ENCODE measurements at regions not wholly inside any gene's neighbourhood (a gene's known extent, or its start where the extent isn't known, plus 50 kb on each side); places are given as distances from the start of the nearest gene placed in this dataset.

DNA sequence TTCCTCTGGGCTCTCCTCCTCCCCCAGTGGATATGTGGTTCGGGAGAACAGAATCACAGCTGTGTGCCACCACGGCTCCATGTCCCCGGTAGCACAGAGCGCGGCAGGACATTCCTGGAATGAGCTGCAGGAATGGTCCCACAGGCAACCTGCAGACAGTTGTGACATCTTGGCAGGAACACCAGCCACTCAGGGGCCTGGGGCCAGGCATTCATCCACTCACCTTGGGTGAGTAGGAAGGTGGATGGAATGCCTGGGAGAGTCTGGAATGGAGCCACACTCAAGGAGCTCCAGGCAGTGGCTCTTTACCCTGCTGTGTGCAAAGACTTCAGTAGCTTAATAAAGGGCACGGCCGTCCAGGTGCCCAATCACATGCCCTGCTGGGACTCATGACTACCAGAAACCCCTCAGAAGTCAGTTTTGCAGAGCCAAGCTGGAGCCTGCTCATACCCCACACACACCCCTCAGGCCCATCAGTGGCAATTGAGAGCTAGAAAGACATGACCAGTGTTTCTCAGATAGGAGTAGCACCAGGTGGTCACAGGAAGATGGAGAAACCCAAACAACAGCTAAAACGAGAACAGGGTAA lies 117.3 kb upstream of the PRR20G start:
- peaks cover 29% of the 10 kb centered on the region for H3K27me3 Mint-ChIP-seq
- DNase-seq: no peak
- H3K4me3 Mint-ChIP-seq: no peak overlapping the region
- no peaks in the 10 kb centered on the region for H3K9me3 Mint-ChIP-seq
- no peak overlapping the region for H3K27ac Mint-ChIP-seq
- no peaks in the 10 kb centered on the region for H3K4me1 Mint-ChIP-seq (ENCODE audit: low read depth)
- H3K36me3 Mint-ChIP-seq (ENCODE audit: low read depth): no peaks in the 10 kb centered on the region

DNA sequence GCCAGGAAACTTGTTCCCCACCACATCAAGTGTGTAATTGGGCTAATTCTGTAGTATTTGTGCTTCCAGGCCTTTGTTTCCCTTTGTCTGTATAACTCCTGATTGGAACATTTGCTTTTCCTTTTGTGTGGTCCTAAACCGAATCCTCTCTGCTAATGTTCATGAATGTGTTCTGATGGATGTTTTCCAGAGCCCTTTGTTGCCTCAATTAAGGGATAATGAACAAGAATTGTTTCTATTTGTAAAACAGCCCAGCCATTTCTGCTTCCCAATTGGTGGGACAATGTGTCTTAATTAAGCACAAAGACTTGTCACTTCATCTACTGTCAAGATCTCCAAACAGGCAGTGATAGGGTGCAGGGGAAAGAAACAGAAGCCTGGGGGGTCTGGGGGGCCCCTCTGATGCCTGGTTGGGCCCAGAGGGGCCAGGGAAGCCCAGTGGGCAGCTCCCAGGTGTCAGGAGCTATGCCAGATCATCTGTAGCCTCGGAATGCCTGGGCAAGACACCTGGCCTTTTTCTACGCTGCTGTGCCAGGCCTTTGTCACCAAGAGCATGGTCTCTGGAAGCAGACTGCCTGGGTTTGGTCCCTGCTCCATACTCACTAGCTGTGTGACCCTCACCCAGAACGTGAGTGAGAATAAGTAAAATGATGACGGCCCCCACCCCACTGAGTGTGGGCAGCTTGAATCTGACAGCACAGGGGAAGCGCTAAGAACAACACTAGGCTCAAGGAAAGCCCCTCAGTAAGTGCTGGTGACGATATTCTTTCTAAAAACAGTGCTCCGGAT lies 116.6 kb upstream of the PRR20G start:
- Mint-ChIP-seq H3K4me1 (ENCODE audit: low read depth) (no peaks in the 10 kb centered on the region), H3K27ac (no peak overlapping the region), H3K27me3 (peaks cover 29% of the 10 kb centered on the region), H3K36me3 (ENCODE audit: low read depth) (no peaks in the 10 kb centered on the region), H3K9me3 (no peaks in the 10 kb centered on the region), H3K4me3 (no peak overlapping the region)
- DNase-seq: no peak

GRCh38 chr3:127403795-127404194 lies 115.9 kb upstream of the PRR20G start:
- no peak overlapping the region for H3K4me3 Mint-ChIP-seq
- no peaks in the 10 kb centered on the region for H3K4me1 Mint-ChIP-seq (ENCODE audit: low read depth)
- no peak for DNase-seq
- peaks cover 31% of the 10 kb centered on the region for H3K27me3 Mint-ChIP-seq
- no peak overlapping the region for H3K27ac Mint-ChIP-seq
- no peaks in the 10 kb centered on the region for H3K36me3 Mint-ChIP-seq (ENCODE audit: low read depth)
- no peaks in the 10 kb centered on the region for H3K9me3 Mint-ChIP-seq

DNA sequence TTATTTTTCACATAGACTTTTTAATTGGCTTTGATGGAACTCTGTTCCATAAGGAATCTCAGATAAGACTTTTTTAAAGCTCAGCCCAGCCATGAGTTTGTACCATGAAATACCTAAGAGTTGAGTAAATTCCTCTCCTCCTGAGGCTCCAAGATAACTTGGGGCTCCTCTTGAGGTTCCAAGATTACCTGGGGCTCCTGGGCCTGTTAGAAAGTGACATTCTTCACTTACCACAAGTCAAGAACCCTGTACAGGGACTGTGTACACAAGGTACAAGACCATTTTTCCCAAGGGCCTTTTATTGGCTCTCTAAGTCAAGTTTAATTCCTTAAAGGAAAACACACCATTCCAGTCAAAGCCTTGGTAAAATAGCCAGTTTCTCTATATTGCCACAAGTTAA lies 111.3 kb upstream of the PRR20G start:
- Mint-ChIP-seq H3K27me3 (peaks cover 14% of the 10 kb centered on the region), H3K4me3 (no peak overlapping the region), H3K4me1 (ENCODE audit: low read depth) (no peaks in the 10 kb centered on the region), H3K36me3 (ENCODE audit: low read depth) (no peaks in the 10 kb centered on the region), H3K9me3 (no peaks in the 10 kb centered on the region), H3K27ac (no peak overlapping the region)
- DNase-seq: no peak

DNA sequence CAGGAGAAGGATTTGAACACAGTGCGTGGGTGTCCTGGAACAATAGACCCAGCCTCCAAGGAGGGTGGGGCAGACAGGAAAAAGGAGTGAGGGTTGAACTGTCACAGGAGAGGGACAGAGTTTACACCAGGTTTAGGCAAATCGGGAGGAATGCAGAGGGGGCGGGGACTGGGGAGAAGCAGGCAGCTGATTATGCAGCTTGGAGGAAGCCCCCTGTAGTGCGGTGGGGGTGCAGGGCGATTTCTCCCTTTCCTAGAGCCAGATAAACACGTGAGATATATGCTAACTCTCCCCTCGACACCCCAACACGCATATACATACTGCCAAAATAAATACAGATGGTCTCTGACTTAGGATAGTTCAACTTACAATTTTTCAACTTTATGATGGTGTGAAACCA lies 108.6 kb upstream of the PRR20G start:
- Mint-ChIP-seq H3K4me3 (no peak overlapping the region), H3K36me3 (ENCODE audit: low read depth) (no peaks in the 10 kb centered on the region), H3K4me1 (ENCODE audit: low read depth) (no peaks in the 10 kb centered on the region), H3K9me3 (no peaks in the 10 kb centered on the region), H3K27me3 (peaks cover 25% of the 10 kb centered on the region), H3K27ac (no peak overlapping the region)
- no peak for DNase-seq

- no peaks in the 10 kb centered on the region for H3K36me3 Mint-ChIP-seq (ENCODE audit: low read depth)
Observed at GRCh38 chr3:127395663-127396355, 108.0 kb upstream of the PRR20G start.

GRCh38 chr3:127394984-127395662 lies 107.3 kb upstream of the PRR20G start:
- Mint-ChIP-seq H3K9me3 (no peaks in the 10 kb centered on the region), H3K4me3 (no peak overlapping the region), H3K27ac (no peak overlapping the region), H3K27me3 (peaks cover 27% of the 10 kb centered on the region), H3K36me3 (ENCODE audit: low read depth) (no peaks in the 10 kb centered on the region), H3K4me1 (ENCODE audit: low read depth) (no peaks in the 10 kb centered on the region)
- DNase-seq: no peak

More at GRCh38 chr3:127395663-127396355, 108.0 kb upstream of the PRR20G start:
- no peaks in the 10 kb centered on the region for H3K4me1 Mint-ChIP-seq (ENCODE audit: low read depth)
- H3K4me3 Mint-ChIP-seq: no peak overlapping the region
- no peak overlapping the region for H3K27ac Mint-ChIP-seq
- no peaks in the 10 kb centered on the region for H3K9me3 Mint-ChIP-seq
- no peak for DNase-seq
- H3K27me3 Mint-ChIP-seq: peaks cover 27% of the 10 kb centered on the region

DNA sequence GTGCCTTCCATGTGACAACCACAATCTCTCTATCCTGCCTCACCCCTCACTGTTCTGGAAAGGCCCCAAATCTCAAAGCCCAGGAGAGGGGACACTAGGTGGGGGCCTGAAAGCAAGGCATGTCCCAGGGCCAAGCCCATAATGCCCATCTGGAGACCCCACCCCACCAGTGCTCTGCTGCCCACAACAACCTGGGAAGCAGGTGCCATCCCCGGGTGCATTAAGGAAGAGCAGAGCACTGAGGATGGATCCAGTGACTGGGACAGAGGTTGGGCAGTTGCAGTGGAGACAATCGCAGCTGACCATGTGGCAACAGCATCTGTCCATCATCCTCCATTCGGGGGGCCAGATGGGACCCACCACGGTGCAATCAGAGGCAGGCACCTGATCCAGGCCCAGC lies 106.2 kb upstream of the PRR20G start:
- H3K9me3 Mint-ChIP-seq: no peaks in the 10 kb centered on the region
- DNase-seq: no peak
- H3K27ac Mint-ChIP-seq: no peak overlapping the region
- H3K4me1 Mint-ChIP-seq (ENCODE audit: low read depth): no peaks in the 10 kb centered on the region
- H3K27me3 Mint-ChIP-seq: peaks cover 31% of the 10 kb centered on the region
- H3K4me3 Mint-ChIP-seq: no peak overlapping the region
- H3K36me3 Mint-ChIP-seq (ENCODE audit: low read depth): no peaks in the 10 kb centered on the region

- Mint-ChIP-seq H3K4me3 (no peak overlapping the region), H3K27ac (no peak overlapping the region)
Observed at GRCh38 chr3:127393131-127393820, 105.4 kb upstream of the PRR20G start.

DNA sequence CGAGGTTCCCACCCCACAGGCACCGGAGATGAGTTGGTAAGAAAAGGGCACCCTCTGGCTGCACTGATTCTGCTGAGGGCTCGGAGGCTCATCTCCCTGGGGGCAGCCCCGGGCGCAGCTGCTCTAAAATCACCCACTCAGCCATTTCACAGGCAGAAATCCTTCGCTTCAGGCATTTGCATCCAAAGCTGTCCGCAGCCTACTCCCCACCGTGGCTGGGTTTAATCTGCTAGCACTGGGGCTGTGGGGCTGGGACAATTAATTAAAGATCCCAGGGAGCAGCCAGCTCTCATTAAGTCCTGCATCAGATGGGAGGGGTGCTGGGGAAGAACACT lies 104.3 kb upstream of the PRR20G start:
- H3K27ac Mint-ChIP-seq: no peak overlapping the region
- no peaks in the 10 kb centered on the region for H3K36me3 Mint-ChIP-seq (ENCODE audit: low read depth)
- H3K4me1 Mint-ChIP-seq (ENCODE audit: low read depth): no peaks in the 10 kb centered on the region
- H3K9me3 Mint-ChIP-seq: no peaks in the 10 kb centered on the region
- DNase-seq: no peak
- peaks cover 37% of the 10 kb centered on the region for H3K27me3 Mint-ChIP-seq
- H3K4me3 Mint-ChIP-seq: no peak overlapping the region

More at GRCh38 chr3:127393131-127393820, 105.4 kb upstream of the PRR20G start:
- Mint-ChIP-seq H3K27me3 (peaks cover 31% of the 10 kb centered on the region), H3K9me3 (no peaks in the 10 kb centered on the region), H3K4me1 (ENCODE audit: low read depth) (no peaks in the 10 kb centered on the region), H3K36me3 (ENCODE audit: low read depth) (no peaks in the 10 kb centered on the region)
- no peak for DNase-seq

DNA sequence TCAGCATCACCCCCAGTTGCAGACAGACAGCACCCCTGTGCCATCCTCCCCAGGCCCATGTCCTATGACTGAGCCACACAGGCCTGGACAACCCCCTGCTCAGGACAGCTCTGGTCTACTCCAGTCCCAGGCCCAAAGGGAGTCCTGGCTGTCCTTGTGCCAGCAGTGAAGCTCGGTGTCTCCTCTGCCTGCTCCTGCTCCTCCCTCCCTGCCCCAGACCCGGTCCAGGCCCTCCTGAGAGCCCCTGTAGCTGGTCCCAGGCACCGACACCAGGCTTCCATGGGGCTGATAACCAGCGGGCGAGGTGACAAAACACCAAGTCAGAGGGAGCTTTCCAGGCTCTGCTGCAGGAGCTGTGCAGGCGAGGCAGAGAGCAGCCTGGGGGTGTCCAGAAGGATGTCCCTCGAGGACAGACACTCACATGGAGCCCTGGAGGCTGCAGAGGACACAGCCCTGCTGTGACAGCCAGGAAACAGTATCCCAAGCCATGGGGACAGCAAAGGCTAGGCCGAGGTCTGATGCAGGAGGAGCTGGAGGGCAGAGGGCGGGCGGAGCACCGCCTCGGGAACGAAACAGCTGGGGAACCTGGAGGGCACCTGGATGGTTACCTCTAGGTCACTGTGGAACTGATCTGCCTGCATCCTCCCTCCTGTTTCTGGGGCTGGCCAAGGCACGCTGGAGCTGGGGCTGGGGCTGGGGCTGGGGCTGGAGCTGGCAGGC lies 103.8 kb upstream of the PRR20G start:
- Mint-ChIP-seq H3K4me1 (ENCODE audit: low read depth) (no peaks in the 10 kb centered on the region), H3K27me3 (peaks cover 37% of the 10 kb centered on the region), H3K27ac (no peak overlapping the region), H3K4me3 (no peak overlapping the region), H3K36me3 (ENCODE audit: low read depth) (no peaks in the 10 kb centered on the region), H3K9me3 (no peaks in the 10 kb centered on the region)
- DNase-seq: no peak

- no peaks in the 10 kb centered on the region for H3K9me3 Mint-ChIP-seq
- H3K36me3 Mint-ChIP-seq (ENCODE audit: low read depth): no peaks in the 10 kb centered on the region
- DNase-seq: no peak
- no peaks in the 10 kb centered on the region for H3K4me1 Mint-ChIP-seq (ENCODE audit: low read depth)
- H3K27ac Mint-ChIP-seq: no peak overlapping the region
- no peak overlapping the region for H3K4me3 Mint-ChIP-seq
- H3K27me3 Mint-ChIP-seq: peaks cover 33% of the 10 kb centered on the region
Observed at GRCh38 chr3:127390365-127391025, 102.6 kb upstream of the PRR20G start.

GRCh38 chr3:127389913-127390312 lies 102.1 kb upstream of the PRR20G start:
- Mint-ChIP-seq H3K4me3 (no peak overlapping the region), H3K27ac (no peak overlapping the region), H3K36me3 (ENCODE audit: low read depth) (no peaks in the 10 kb centered on the region), H3K27me3 (peaks cover 33% of the 10 kb centered on the region), H3K9me3 (no peaks in the 10 kb centered on the region), H3K4me1 (ENCODE audit: low read depth) (no peaks in the 10 kb centered on the region)
- DNase-seq: no peak
